ENCODE measurements at regions not wholly inside any gene's neighbourhood (a gene's known extent, or its start where the extent isn't known, plus 50 kb on each side); places are given as distances from the start of the nearest gene placed in this dataset.
"Not testable (repeated sequence)": the region's sequence is repeated elsewhere in the genome, so short reads cannot be mapped to it uniquely, and the experiment has no call there.

- DNase-seq (ENCODE audit: low read depth), result no peak
Observed at GRCh38 chr4:122100508-122100907, 51.6 kb upstream of the BLTP1 start.

GRCh38 chr4:122099896-122100295 lies 52.2 kb upstream of the BLTP1 start:
- peak; percentile 29 for DNase-seq (ENCODE audit: low read depth)

GRCh38 chr4:122091836-122092405 lies 60.2 kb upstream of the BLTP1 start:
- no peak for DNase-seq (ENCODE audit: low read depth)

GRCh38 chr4:122091397-122091796 lies 60.7 kb upstream of the BLTP1 start:
- no peak for DNase-seq (ENCODE audit: low read depth)

GRCh38 chr4:122090989-122091388 lies 61.1 kb upstream of the BLTP1 start:
- DNase-seq (ENCODE audit: low read depth), result no peak

GRCh38 chr4:122086338-122087065 lies 65.6 kb upstream of the BLTP1 start:
- DNase-seq (ENCODE audit: low read depth), result no peak

- no peak for DNase-seq (ENCODE audit: low read depth)
Observed at GRCh38 chr4:122083989-122084388, 68.1 kb upstream of the BLTP1 start.

- no peak for DNase-seq (ENCODE audit: low read depth)
Observed at GRCh38 chr4:122083351-122083750, 68.8 kb upstream of the BLTP1 start.

- no peak for DNase-seq (ENCODE audit: low read depth)
Observed at GRCh38 chr4:122082661-122083060, 69.5 kb upstream of the BLTP1 start.

GRCh38 chr4:122077653-122078052 lies 74.5 kb upstream of the BLTP1 start:
- not testable (repeated sequence) for DNase-seq (ENCODE audit: low read depth)

GRCh38 chr4:122076835-122077234 lies 75.3 kb upstream of the BLTP1 start:
- peak; percentile 7 for DNase-seq (ENCODE audit: low read depth)

GRCh38 chr4:122073615-122074014 lies 78.5 kb upstream of the BLTP1 start:
- no peak for DNase-seq (ENCODE audit: low read depth)

GRCh38 chr4:122065915-122066314 lies 86.2 kb upstream of the BLTP1 start:
- no peak for DNase-seq (ENCODE audit: low read depth)

- no peak for DNase-seq (ENCODE audit: low read depth)
Observed at GRCh38 chr4:122065149-122065548, 87.0 kb upstream of the BLTP1 start.

GRCh38 chr4:122053186-122053585 lies 98.9 kb upstream of the BLTP1 start:
- DNase-seq (ENCODE audit: low read depth), result no peak

- DNase-seq (ENCODE audit: low read depth), result no peak
Observed at GRCh38 chr4:122052677-122053076, 99.5 kb upstream of the BLTP1 start.

GRCh38 chr4:122050841-122051240 lies 99.0 kb upstream of the TRPC3 start:
- no peak for DNase-seq (ENCODE audit: low read depth)

GRCh38 chr4:122047456-122048425 lies 95.9 kb upstream of the TRPC3 start:
- DNase-seq (ENCODE audit: low read depth), result no peak

GRCh38 chr4:122046255-122046654 lies 94.4 kb upstream of the TRPC3 start:
- DNase-seq (ENCODE audit: low read depth), result no peak

- peak; percentile 94 for DNase-seq (ENCODE audit: low read depth)
Observed at GRCh38 chr4:122045533-122045932, 93.7 kb upstream of the TRPC3 start.

GRCh38 chr4:122044501-122044900 lies 92.6 kb upstream of the TRPC3 start:
- peak; percentile 73 for DNase-seq (ENCODE audit: low read depth)

- DNase-seq (ENCODE audit: low read depth), result no peak
Observed at GRCh38 chr4:122041312-122041711, 89.5 kb upstream of the TRPC3 start.

GRCh38 chr4:122038896-122039295 lies 87.0 kb upstream of the TRPC3 start:
- DNase-seq (ENCODE audit: low read depth), result no peak

Measured in amniotic epithelial cell (primary cell).